ENCODE measurements at regions not wholly inside any gene's neighbourhood (a gene's known extent, or its start where the extent isn't known, plus 50 kb on each side); places are given as distances from the start of the nearest gene placed in this dataset.

DNA sequence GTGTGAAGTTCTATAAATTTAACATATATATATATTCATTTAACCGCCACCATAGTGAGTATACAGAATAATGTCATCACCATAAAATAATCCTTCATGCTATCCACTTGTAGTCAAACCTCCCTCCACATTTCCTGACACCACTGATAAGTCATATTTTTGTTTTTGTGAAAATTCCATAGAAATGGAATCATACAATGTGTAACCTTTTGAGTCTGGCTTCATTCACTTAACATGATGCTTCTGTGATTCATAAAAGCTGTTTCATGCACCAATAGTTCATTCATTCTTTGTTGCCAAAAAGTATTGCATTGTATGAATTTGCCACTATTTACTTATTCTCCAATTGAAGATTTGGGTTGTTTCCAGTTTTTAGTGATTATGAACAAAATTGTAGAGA lies 497.5 kb upstream of the PCDH20 start:
- TF ChIP-seq, protein P1, sequence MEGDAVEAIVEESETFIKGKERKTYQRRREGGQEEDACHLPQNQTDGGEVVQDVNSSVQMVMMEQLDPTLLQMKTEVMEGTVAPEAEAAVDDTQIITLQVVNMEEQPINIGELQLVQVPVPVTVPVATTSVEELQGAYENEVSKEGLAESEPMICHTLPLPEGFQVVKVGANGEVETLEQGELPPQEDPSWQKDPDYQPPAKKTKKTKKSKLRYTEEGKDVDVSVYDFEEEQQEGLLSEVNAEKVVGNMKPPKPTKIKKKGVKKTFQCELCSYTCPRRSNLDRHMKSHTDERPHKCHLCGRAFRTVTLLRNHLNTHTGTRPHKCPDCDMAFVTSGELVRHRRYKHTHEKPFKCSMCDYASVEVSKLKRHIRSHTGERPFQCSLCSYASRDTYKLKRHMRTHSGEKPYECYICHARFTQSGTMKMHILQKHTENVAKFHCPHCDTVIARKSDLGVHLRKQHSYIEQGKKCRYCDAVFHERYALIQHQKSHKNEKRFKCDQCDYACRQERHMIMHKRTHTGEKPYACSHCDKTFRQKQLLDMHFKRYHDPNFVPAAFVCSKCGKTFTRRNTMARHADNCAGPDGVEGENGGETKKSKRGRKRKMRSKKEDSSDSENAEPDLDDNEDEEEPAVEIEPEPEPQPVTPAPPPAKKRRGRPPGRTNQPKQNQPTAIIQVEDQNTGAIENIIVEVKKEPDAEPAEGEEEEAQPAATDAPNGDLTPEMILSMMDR (IDR thresholded peaks at IDR 0.05), result no peak
- no peak for TF ChIP-seq POLR2AphosphoS5 (IDR thresholded peaks at IDR 0.05)
- TF ChIP-seq POLR2A (IDR thresholded peaks at IDR 0.05), result no peak
- no peak for TF ChIP-seq EP300 (IDR thresholded peaks at IDR 0.05)

Data from gastroesophageal sphincter (tissue), 3 donors.